Lung (tissue), 11 donors: ENCODE measurements at regions not wholly inside any gene's neighbourhood (a gene's known extent, or its start where the extent isn't known, plus 50 kb on each side); places are given as distances from the start of the nearest gene placed in this dataset.

Source experiments
- ATAC-seq: fragments of 200-7000 bp; cut with Tn5 transposase; one replicate; pipeline ENCODE4 v1.9.1; 2020; ENCODE audit warnings: moderate number of reproducible peaks; ENCODE audit not compliant: insufficient read depth, low FRiP score
- DNase-seq, 3 donors: peaks; one replicate each; pipeline ENCODE4 v3.0.0-alpha.2; 2013 to 2017
- H3K27ac ChIP-seq, 2 donors: one replicate each; pipeline ENCODE4 v1.5.1; 2013; ENCODE audit warnings: mild to moderate bottlenecking in 2 of 2, moderate library complexity in 2 of 2, control low read depth in 1 of 2, inconsistent platforms in 1 of 2, low read depth in 1 of 2, low read length in 1 of 2
- H3K27me3 ChIP-seq, 3 donors: one replicate each; pipeline ENCODE4 v1.5.1; 2013; ENCODE audit warnings: low read length in 2 of 3; ENCODE audit not compliant: control insufficient read depth in 3 of 3, insufficient read depth in 3 of 3
- H3K36me3 ChIP-seq, 4 donors: one replicate each; pipeline ENCODE4 v1.5.1; 2013; ENCODE audit warnings: low read length in 4 of 4, mild to moderate bottlenecking in 1 of 4, moderate library complexity in 1 of 4; ENCODE audit not compliant: control insufficient read depth in 4 of 4, insufficient read depth in 4 of 4
- H3K4me1 ChIP-seq, 5 donors: one replicate each; pipeline ENCODE4 v1.5.1; 2013; ENCODE audit warnings: low read length in 5 of 5, mild to moderate bottlenecking in 2 of 5, moderate library complexity in 1 of 5; ENCODE audit not compliant: control insufficient read depth in 5 of 5, insufficient read depth in 5 of 5
- H3K4me3 ChIP-seq: one replicate; pipeline ENCODE4 v1.5.1; 2013; ENCODE audit warnings: mild to moderate bottlenecking, control low read depth, moderate library complexity
- H3K9ac ChIP-seq, 2 donors: one replicate each; pipeline ENCODE4 v1.5.1; 2013; ENCODE audit warnings: low read length in 2 of 2, control low read depth in 1 of 2; ENCODE audit not compliant: insufficient read depth in 1 of 2
- H3K9me3 ChIP-seq, 4 donors: one replicate each; pipeline ENCODE4 v1.5.1; 2013; ENCODE audit warnings: low read length in 3 of 4, mild to moderate bottlenecking in 1 of 4, moderate library complexity in 1 of 4; ENCODE audit not compliant: control insufficient read depth in 4 of 4, insufficient read depth in 3 of 4
- WGBS, 2 donors: extraction: QIAGEN DNeasy Blood & Tissue Kit; methylation state at CpG; one replicate each; pipeline ENCODE4 v1.1.7; 2013; 5-methylcytosine and 5-hydroxymethylcytosine counted together
- TF ChIP-seq, protein P1 (sequence below): IDR thresholded peaks from 2 replicates; pipeline ENCODE4 v1.5.1; 2012; ENCODE audit warnings: mild to moderate bottlenecking; ENCODE audit errors: control extremely low read depth, extremely low read depth
- donor health status: control.
- donor health status: control.
- donor health status: Bipolar disorder and iron deficiency.
- donor health status: healthy.
- donor health status: DM: yes; HTN: yes; CAD: no.

DNA sequence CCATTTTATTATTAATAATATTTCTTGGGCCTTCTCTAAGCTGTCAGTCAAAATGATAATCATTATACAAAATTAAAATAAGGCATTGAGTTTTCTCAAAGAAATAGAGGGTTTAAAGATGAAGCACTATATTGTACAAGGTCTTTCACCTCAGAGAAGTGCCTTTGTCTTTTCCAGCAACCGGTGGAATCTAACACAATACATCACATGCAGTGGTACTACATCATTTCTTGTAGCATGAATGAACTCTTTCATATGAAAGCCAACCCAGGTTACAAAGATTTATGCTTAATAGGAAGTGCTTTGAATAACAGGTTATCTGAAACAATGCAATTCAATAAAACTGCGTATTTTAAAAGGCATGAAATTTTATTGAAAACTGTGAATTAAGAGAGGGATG lies 1620.8 kb downstream of the PCDH9 start:
- whole genome bisulfite sequencing, 2 donors, result 79 to 85% methylated on average over 2 of the region's 2 CpGs
- Histone ChIP-seq H3K4me1 (no peaks in the 10 kb centered on the region), H3K4me3 (no peak overlapping the region), H3K27ac (no peak overlapping the region), H3K27me3 (no peaks in the 10 kb centered on the region), H3K9me3 (no peaks in the 10 kb centered on the region), H3K36me3 (no peaks in the 10 kb centered on the region), H3K9ac (no peak overlapping the region)
- TF ChIP-seq, protein P1, sequence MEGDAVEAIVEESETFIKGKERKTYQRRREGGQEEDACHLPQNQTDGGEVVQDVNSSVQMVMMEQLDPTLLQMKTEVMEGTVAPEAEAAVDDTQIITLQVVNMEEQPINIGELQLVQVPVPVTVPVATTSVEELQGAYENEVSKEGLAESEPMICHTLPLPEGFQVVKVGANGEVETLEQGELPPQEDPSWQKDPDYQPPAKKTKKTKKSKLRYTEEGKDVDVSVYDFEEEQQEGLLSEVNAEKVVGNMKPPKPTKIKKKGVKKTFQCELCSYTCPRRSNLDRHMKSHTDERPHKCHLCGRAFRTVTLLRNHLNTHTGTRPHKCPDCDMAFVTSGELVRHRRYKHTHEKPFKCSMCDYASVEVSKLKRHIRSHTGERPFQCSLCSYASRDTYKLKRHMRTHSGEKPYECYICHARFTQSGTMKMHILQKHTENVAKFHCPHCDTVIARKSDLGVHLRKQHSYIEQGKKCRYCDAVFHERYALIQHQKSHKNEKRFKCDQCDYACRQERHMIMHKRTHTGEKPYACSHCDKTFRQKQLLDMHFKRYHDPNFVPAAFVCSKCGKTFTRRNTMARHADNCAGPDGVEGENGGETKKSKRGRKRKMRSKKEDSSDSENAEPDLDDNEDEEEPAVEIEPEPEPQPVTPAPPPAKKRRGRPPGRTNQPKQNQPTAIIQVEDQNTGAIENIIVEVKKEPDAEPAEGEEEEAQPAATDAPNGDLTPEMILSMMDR, result no peak
- no peak for DNase-seq
- ATAC-seq, result no peak

- H3K27ac ChIP-seq, result no peak overlapping the region
- H3K9ac ChIP-seq, result no peak overlapping the region
- no peak overlapping the region for H3K4me3 ChIP-seq
- ATAC-seq (no peak), DNase-seq (peak in 2 of 3 donors; percentile 40 to 70)
- no peaks in the 10 kb centered on the region for H3K4me1 ChIP-seq
- H3K9me3 ChIP-seq, result no peaks in the 10 kb centered on the region
- 72 to 80% methylated on average over 2 of the region's 2 CpGs for WGBS, 2 donors
- H3K36me3 ChIP-seq, result no peaks in the 10 kb centered on the region
- TF ChIP-seq, protein P1, result no peak
- H3K27me3 ChIP-seq, result no peaks in the 10 kb centered on the region
Measured at GRCh38 chr13:65606622-65607021, 1623.5 kb downstream of the PCDH9 start.

GRCh38 chr13:65605396-65605795 lies 1624.7 kb downstream of the PCDH9 start:
- Histone ChIP-seq H3K36me3 (no peaks in the 10 kb centered on the region), H3K4me3 (no peak overlapping the region), H3K27ac (no peak overlapping the region), H3K9ac (no peak overlapping the region), H3K4me1 (no peaks in the 10 kb centered on the region), H3K27me3 (no peaks in the 10 kb centered on the region), H3K9me3 (no peaks in the 10 kb centered on the region)
- ATAC-seq (no peak), DNase-seq (peak in 1 of 3 donors; percentile 4)
- TF ChIP-seq, protein P1, result no peak

DNA sequence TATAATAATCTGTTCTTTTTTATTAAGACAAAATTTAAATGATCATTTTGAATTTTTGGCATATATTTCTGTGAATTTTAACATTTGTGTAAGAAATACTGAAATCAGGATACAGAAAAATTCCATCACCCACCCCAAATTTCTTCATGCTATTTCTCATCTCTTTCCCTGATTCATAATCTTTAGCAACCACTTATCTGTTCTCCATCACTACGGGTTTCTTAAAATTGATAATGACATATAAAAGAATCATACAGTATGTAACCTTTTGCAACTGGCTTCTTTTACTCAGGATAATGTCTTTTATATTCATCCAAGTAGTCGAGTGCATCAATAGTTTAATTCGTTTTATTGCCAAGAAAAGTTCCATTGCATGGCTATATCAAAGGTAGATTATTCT lies 1627.0 kb downstream of the PCDH9 start:
- Histone ChIP-seq H3K9ac (no peak overlapping the region), H3K36me3 (no peaks in the 10 kb centered on the region), H3K27ac (no peak overlapping the region), H3K9me3 (no peaks in the 10 kb centered on the region), H3K27me3 (no peaks in the 10 kb centered on the region), H3K4me3 (no peak overlapping the region), H3K4me1 (peaks cover 0 to 3% (median 0%) of the 10 kb centered on the region in 5 donors)
- no peak for ATAC-seq
- WGBS, 2 donors, result 90 to 92% methylated on average over 3 of the region's 3 CpGs
- TF ChIP-seq, protein P1, result no peak
- DNase-seq, result no peak
